OCI-M2 (cell line): ENCODE measurements at regions not wholly inside any gene's neighbourhood (a gene's known extent, or its start where the extent isn't known, plus 50 kb on each side); places are given as distances from the start of the nearest gene placed in this dataset.
"Not testable (repeated sequence)": the region's sequence is repeated elsewhere in the genome, so short reads cannot be mapped to it uniquely, and the experiment has no call there.

Experiments used
- DNase-seq: peaks from one replicate; lab custom pipeline; 2025; ENCODE audit not compliant: unreplicated experiment; lab: John Stamatoyannopoulos, UW

GRCh38 chr13:99677116-99677951 lies 176.1 kb downstream of the TM9SF2 start:
- no peak for DNase-seq

GRCh38 chr13:99671746-99672145 lies 170.5 kb downstream of the TM9SF2 start:
- DNase-seq: no peak

GRCh38 chr13:99669096-99669495 lies 167.8 kb downstream of the TM9SF2 start:
- DNase-seq: not testable (repeated sequence)

GRCh38 chr13:99666146-99666805 lies 165.0 kb downstream of the TM9SF2 start:
- no peak for DNase-seq

GRCh38 chr13:99665711-99666110 lies 164.4 kb downstream of the TM9SF2 start:
- no peak for DNase-seq

- no peak for DNase-seq
Observed at GRCh38 chr13:99663908-99664307, 162.6 kb downstream of the TM9SF2 start.

- DNase-seq: no peak
Observed at GRCh38 chr13:99663185-99663825, 162.0 kb downstream of the TM9SF2 start.

GRCh38 chr13:99662678-99663077 lies 161.4 kb downstream of the TM9SF2 start:
- no peak for DNase-seq

- no peak for DNase-seq
Observed at GRCh38 chr13:99661791-99662190, 160.5 kb downstream of the TM9SF2 start.

GRCh38 chr13:99659866-99660554 lies 158.7 kb downstream of the TM9SF2 start:
- DNase-seq: no peak

GRCh38 chr13:99659226-99659625 lies 158.0 kb downstream of the TM9SF2 start:
- DNase-seq: no peak

- peak; percentile 17 for DNase-seq
Observed at GRCh38 chr13:99658261-99658991, 157.2 kb downstream of the TM9SF2 start.

- DNase-seq: no peak
Observed at GRCh38 chr13:99657848-99658260, 156.6 kb downstream of the TM9SF2 start.

GRCh38 chr13:99656844-99657381 lies 155.6 kb downstream of the TM9SF2 start:
- no peak for DNase-seq

- DNase-seq: peak; percentile 18
Observed at GRCh38 chr13:99656092-99656745, 154.9 kb downstream of the TM9SF2 start.

GRCh38 chr13:99655351-99656091 lies 154.2 kb downstream of the TM9SF2 start:
- DNase-seq: no peak

- no peak for DNase-seq
Observed at GRCh38 chr13:99654076-99654475, 152.8 kb downstream of the TM9SF2 start.

- DNase-seq: no peak
Observed at GRCh38 chr13:99653526-99653925, 152.3 kb downstream of the TM9SF2 start.

- DNase-seq: no peak
Observed at GRCh38 chr13:99652901-99653300, 151.6 kb downstream of the TM9SF2 start.
